Epithelial cell of prostate (primary cell): ENCODE measurements at regions not wholly inside any gene's neighbourhood (a gene's known extent, or its start where the extent isn't known, plus 50 kb on each side); places are given as distances from the start of the nearest gene placed in this dataset.

Source experiments
- DNase-seq: peaks from one replicate; pipeline ENCODE4 v3.0.0-alpha.2; 2011; ENCODE audit warnings: low read depth, low spot score
- H3K27ac ChIP-seq: fragments of 450-650 bp; 2 replicates; pipeline ENCODE4 v1.5.1; 2017; ENCODE audit warnings: mild to moderate bottlenecking

DNA sequence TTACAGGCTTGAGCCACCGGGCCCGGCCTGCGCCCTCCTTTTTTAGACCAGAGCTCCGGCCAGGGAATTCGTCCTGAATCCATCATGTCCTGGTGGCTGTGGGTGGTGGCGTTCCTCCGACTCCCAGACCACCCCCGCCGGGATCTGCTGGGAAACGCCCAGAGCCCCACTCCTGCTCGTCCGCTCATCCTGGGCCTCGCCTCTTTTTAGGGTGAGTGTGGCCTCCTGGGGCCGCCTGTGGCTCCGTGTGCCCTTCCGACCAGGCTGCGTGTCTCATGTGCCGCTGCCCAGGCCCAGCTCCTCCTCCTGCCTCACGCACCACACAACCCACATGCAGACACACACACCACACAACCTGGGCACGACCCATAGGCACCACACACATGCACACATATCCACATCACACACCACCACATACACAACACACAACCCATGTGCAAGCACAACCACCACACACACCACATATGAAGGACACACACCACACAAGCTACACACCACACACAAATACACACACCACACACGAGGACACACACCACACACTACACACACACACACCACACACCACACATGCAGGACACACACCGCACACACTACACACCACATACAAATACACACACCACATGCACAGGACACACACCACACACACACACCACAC is 946.2 kb downstream of the BRD1 start:
- H3K27ac ChIP-seq: no peak overlapping the region
- DNase-seq: no peak

DNA sequence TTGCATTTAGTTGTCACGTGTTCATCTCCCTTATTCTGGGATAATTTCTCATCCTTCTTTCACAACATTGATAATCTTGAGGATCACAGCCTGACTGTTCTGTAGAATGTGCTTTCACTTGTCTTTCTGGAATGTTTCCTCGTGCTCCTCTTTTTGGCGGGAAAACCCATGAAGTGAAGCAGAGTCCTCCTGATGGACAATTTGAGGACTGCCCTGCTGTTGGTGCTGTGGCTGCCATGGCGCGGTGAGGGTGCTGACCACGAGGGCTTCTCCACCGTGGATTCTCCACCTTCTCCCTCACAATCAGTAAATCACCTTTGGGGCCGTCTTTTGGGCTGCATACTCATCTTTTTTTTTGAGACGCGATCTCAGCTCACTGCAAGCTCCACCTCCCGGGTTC is 946.9 kb downstream of the BRD1 start:
- no peak overlapping the region for H3K27ac ChIP-seq
- DNase-seq: no peak

DNA sequence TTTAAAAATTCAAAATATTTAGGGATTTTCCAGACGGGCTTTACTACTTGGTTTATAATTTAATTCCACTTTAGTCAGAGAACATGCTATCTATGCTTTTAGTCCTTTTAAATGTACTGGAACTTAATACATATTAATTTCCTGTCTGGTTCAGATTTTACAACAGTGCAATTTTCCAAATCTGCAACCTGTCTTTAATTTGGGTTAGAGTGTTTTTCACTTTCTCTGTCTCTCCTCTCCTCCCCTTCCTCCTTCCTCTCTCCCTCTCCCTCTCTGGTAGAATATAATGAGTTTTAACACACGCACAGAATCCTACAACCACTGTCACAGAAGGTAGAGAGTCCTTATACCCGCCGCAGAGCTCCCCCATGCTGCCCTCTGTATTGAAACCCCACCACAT is 950.7 kb downstream of the BRD1 start:
- H3K27ac ChIP-seq: no peak overlapping the region
- DNase-seq: no peak

DNA sequence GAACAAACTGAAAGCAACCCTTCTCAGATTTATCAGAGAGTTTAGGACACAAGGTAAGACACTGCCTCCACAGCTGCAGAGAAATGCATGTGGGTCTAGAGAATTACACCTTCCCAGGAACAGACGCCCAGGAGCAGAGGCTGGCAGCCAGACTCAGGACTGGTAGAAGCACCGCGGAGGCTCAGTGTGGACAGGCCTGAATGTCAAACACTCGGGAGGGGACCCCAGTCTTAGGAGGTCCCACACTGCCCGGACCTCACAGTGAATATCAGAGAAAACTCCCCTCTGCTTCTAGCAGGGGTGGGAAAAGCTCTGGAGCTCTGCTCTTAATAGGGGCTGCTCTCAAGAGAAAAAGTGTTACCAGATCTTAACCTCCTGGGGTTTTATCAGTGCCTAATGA is 952.7 kb downstream of the BRD1 start:
- DNase-seq: no peak
- no peak overlapping the region for H3K27ac ChIP-seq

DNA sequence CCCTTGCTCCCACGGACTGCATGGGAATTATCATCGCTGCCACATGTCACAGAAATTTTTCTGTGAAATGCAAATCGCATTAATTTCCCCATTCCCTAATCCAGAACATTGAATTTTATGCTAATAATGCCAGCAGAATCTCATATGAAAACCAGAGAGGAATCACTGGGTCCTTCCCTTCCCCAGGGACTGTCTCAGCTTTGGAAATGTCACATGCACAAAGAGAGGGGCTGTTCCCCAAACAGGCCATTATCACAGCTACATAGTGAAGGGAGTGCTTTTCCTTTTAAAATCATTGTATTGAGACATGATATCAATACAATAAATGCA is 954.5 kb downstream of the BRD1 start:
- H3K27ac ChIP-seq: no peak overlapping the region
- DNase-seq: no peak

- no peak overlapping the region for H3K27ac ChIP-seq
Observed at GRCh38 chr22:48872271-48873190, 955.1 kb downstream of the BRD1 start.

GRCh38 chr22:48871176-48871840 is 956.4 kb downstream of the BRD1 start:
- no peak for DNase-seq
- no peak overlapping the region for H3K27ac ChIP-seq

More at GRCh38 chr22:48872271-48873190, 955.1 kb downstream of the BRD1 start:
- no peak for DNase-seq

- DNase-seq: no peak
- no peak overlapping the region for H3K27ac ChIP-seq
Observed at GRCh38 chr22:48870436-48870835, 957.2 kb downstream of the BRD1 start.

DNA sequence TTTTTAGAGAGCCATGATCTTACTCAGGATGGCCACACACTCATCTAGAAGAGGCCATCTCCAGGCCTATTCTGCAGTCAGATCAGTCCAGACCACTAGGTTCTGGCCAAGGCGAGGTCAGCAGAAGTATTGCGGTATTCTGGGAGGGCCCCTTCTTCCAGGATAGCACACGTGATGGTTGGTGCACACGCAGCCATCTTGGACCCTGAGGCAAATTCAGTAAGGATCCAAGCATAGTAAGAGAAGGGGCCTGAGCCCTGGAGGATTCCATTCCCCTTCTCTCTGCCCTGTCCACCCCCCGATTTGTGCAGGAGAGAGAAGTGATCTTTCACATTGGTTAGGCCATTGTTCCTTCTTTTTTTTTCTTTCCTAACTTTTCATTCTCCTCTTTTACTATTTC is 957.9 kb downstream of the BRD1 start:
- no peak overlapping the region for H3K27ac ChIP-seq
- DNase-seq: no peak

- DNase-seq: no peak
- H3K27ac ChIP-seq: no peak overlapping the region
Observed at GRCh38 chr22:48869161-48869560, 958.5 kb downstream of the BRD1 start.

DNA sequence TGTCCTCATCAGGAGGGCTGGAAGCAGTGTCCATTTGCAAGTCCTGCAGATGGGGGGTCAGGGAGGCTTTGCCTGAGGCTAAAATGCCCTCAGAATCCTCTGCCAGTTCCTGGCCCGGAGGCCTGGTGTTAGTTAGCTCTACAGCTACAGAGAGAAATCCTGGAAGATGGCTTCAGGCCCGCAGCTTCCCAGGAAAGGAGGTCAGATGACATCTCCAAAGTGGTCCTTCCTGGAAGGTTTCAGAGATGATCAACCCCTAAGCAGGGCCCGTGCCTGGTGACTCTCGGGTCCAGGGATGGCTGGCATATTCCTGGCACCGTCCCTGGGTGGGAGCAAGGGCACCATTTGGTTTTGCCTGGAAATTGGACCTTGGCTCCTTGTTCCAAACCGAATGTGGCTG is 959.1 kb downstream of the BRD1 start:
- no peak for DNase-seq

DNA sequence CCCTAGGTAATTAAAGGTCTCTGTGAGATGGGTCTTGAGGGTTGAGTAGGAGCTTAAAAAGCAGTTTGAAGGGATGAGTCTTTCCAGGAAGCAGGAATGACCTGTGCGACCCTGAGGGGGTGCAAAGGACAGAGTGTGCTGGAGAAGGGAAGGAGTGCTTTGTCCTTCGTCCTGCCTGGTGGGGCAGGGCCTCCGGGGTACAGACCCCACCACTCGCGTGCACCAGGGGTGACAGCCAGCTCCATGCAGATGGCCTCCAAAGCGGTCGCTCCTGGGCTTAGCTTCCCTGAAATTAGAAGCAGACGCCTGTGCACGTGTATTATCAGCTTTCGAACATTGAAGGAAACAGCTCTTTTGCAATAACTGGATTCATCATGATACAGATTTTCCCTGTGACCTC is 959.8 kb downstream of the BRD1 start:
- no peak overlapping the region for H3K27ac ChIP-seq
- DNase-seq: no peak

More for the DNA sequence above, 959.1 kb downstream of the BRD1 start:
- no peak overlapping the region for H3K27ac ChIP-seq

DNA sequence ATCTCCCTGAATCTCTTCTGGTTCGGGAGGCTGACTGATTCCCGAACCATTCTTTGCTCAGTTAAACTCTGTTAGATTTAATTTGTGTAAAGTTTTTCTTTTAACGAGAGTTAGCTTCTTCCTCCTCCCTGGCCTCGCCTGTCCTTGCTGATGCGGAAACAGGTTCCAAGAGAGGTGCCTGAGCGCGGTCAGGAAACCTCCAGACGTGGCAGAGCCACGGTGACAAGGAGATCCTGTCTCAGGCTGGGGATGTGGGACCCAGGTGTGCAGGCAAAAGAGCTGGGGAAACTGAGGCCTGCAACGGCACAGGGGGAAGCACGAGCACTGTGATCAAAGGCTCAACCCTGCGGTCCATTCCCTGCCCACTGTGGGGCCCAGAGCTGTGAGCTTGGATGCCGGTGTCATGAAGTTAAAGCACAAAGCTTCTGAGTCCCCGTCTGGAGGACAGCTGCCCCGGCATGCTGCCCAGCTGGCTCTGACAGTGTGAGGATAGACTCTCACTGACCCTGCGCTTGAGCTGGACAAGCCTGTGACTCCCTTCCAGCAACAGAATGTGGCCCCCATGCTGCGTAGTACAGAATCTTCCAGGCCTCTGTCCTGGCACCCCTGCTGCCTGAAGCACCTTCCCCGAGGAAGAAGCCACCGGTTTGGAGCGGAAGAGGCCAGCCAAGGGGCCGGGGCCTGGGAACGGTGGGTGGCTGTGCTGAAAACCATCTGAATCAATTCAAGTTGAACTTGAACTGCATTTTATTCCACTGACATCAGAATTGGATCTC is 960.6 kb downstream of the BRD1 start:
- no peak overlapping the region for H3K27ac ChIP-seq
- no peak for DNase-seq

DNA sequence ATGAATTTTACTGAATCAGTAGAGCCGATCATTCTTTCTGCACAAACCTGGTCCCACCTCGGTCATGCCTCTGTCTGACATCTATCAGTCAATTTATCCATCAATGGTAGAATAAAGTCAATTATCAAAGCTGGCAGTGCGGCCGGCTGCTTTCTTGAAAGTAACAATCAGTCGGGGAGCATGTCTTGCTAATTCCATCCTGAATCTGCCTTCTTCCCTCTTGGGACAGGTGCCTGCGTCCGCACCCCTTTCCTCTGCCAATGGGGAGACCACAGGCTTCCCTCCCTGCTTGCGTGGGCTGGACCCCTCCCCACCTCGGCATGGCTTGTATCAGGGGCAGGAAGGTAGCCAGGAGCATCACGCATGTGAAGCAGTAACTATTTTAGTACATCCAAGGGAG is 962.9 kb downstream of the BRD1 start:
- no peak overlapping the region for H3K27ac ChIP-seq
- no peak for DNase-seq

- no peak overlapping the region for H3K27ac ChIP-seq
- no peak for DNase-seq
Observed at GRCh38 chr22:48863965-48864528, 963.6 kb downstream of the BRD1 start.

DNA sequence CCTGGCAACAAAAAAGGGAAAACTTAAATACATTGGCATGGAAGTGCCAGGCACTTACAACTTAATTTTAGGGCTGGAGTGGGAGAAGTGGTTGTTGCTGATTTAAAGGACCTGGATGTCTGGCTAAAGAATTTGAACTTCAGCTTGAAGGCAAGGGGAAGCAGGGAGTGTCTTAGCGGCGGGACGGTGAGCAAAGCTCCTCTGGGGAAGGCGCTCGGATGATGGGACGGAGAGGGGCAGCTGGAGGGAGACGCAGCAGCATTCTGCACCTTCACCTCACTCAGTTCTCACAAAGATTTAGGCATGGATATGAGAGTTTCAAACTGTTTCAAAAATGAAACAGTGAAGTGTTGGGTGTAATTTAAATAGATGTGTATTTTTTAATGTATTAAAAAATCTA is 967.1 kb downstream of the BRD1 start:
- DNase-seq: no peak
- no peak overlapping the region for H3K27ac ChIP-seq

- DNase-seq: no peak
Observed at GRCh38 chr22:48858856-48859255, 968.8 kb downstream of the BRD1 start.

DNA sequence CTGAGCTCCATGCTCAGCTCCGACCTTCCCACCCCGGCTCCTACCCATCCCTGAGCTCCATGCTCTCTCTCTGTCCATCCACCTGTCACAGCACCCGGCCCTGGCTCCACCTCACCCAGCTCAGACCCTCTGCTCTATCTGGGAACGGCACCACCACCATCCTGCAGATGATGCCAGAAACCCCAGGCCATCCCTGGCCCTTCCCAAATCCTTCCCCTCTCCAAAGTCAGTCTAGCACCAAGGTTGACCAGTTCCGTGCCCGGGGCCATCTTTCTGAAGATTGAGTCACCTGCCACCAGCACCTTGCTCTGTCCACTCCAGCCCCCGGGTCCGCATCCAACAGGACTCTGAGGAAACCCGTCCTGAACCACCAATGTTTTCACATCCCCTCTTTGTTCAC is 969.6 kb downstream of the BRD1 start:
- no peak for DNase-seq
- H3K27ac ChIP-seq: no peak overlapping the region

More at GRCh38 chr22:48858856-48859255, 968.8 kb downstream of the BRD1 start:
- H3K27ac ChIP-seq: no peak overlapping the region

DNA sequence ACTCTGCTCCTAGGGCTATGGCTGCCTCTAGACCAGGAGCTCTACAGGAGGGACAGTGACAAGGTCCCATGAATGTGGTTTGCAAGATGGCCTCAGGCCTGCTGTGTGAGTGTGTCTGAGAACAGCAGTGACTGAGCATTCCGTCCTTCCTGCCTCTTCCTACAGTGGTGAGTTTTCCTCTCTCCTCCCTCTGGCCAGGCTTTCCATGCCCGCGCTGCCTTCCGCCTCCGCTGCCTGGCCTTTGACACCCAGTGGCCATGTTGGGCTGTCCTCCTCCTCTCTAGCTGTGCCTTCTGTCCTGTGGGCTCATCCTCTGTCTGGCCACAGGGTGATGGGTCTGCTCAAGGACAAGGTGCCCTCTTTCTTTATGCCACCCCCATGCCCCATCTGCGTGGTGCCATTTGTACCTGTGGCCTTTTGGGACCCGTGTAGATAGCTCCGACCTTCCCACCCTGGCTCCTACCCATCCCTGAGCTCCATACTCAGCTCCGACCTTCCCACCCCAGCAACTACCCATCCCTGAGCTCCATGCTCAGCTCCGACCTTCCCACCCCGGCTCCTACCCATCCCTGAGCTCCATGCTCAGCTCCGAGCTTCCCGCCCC is 970.4 kb downstream of the BRD1 start:
- H3K27ac ChIP-seq: no peak overlapping the region
- DNase-seq: no peak

- no peak overlapping the region for H3K27ac ChIP-seq
- no peak for DNase-seq
Observed at GRCh38 chr22:48856308-48856615, 971.4 kb downstream of the BRD1 start.
